ENCODE measurements at regions not wholly inside any gene's neighbourhood (a gene's known extent, or its start where the extent isn't known, plus 50 kb on each side); places are given as distances from the start of the nearest gene placed in this dataset.

DNA sequence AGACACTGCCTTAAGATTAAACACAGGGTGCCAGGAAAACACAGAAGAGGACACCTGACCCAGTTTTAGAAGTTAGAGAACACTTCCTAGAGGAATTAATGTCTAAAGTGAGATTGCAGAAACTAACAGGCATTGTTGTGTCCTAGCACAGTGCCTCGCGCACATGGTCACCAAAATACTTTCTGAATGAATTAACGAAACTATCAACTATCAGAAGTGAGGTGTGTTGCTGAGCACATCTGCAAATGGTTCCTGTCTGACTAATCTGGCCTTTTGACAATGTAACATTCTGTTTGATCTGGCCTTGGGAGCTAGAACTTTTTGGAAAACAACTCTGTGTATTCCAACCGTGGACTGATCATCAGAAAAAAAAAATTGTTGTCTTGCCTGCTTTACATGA is 556.8 kb upstream of the LCORL start:
- H3K4me2 ChIP-seq (ENCODE audit: insufficient read depth, low read length), result no peak overlapping the region
- H3K9me3 ChIP-seq (replicated peaks; ENCODE audit: control insufficient read depth, insufficient read depth, low read length), result no peaks in the 10 kb centered on the region
- dilution Hi-C loops (cut with MboI; ENCODE audit: extremely low pct_ligation_motif_present, low sequenced_read_pairs), result no loop called here
- intact Hi-C loops (cut with micrococcal nuclease), result no loop called here
- CTCF ChIA-PET, result interaction anchor here (0.9 to 1.1 kb wide), 2 partner anchors 10 to 17 kb away, joined by 3 to 4 read pairs; no protein-coding TSS in a partner anchor
- FAIRE-seq, result no peak
- TF ChIP-seq POLR2AphosphoS5 (IDR thresholded peaks at IDR 0.05; ENCODE audit: insufficient read depth, low read depth, low read length) (no peak), MYC (IDR thresholded peaks at IDR 0.05; ENCODE audit: low read depth, low read length) (no peak), EZH2 (IDR thresholded peaks at IDR 0.05; ENCODE audit: borderline replicate concordance, low read depth, low read length, severe bottlenecking) (no peak), FOS (IDR thresholded peaks at IDR 0.05; ENCODE audit: borderline replicate concordance, insufficient read depth, low read length) (no peak), JUN (IDR thresholded peaks at IDR 0.05; ENCODE audit: borderline replicate concordance, insufficient read depth, insufficient read length, low read depth) (no peak), GATA2 (IDR thresholded peaks at IDR 0.05; ENCODE audit: insufficient read depth, insufficient read length, low read depth, low read length) (no peak), POLR2A (IDR thresholded peaks at IDR 0.05; ENCODE audit: low read depth, low read length) (no peak)
- TF ChIP-seq, protein P1, sequence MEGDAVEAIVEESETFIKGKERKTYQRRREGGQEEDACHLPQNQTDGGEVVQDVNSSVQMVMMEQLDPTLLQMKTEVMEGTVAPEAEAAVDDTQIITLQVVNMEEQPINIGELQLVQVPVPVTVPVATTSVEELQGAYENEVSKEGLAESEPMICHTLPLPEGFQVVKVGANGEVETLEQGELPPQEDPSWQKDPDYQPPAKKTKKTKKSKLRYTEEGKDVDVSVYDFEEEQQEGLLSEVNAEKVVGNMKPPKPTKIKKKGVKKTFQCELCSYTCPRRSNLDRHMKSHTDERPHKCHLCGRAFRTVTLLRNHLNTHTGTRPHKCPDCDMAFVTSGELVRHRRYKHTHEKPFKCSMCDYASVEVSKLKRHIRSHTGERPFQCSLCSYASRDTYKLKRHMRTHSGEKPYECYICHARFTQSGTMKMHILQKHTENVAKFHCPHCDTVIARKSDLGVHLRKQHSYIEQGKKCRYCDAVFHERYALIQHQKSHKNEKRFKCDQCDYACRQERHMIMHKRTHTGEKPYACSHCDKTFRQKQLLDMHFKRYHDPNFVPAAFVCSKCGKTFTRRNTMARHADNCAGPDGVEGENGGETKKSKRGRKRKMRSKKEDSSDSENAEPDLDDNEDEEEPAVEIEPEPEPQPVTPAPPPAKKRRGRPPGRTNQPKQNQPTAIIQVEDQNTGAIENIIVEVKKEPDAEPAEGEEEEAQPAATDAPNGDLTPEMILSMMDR (IDR thresholded peaks at IDR 0.05; ENCODE audit: extremely low read depth in 1 of 2, insufficient read depth in 1 of 2, low read depth in 1 of 2, low read length in 2 of 2), result no peak
- TF ChIP-seq, protein P2, sequence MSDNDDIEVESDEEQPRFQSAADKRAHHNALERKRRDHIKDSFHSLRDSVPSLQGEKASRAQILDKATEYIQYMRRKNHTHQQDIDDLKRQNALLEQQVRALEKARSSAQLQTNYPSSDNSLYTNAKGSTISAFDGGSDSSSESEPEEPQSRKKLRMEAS (IDR thresholded peaks at IDR 0.05; ENCODE audit: insufficient read depth, insufficient read length), result no peak
- no peaks in the 10 kb centered on the region for H4K20me1 ChIP-seq (replicated peaks; ENCODE audit: control insufficient read depth, extremely low read depth, insufficient read depth, low read length)
- DNase-seq (ENCODE audit: low read depth, low spot score), result no peak
- no peaks in the 10 kb centered on the region for H3K4me1 ChIP-seq (ENCODE audit: control insufficient read depth, extremely low read depth, insufficient read depth, low read length)
- H3K4me3 ChIP-seq (replicated peaks in 1 of 3; ENCODE audit: insufficient read depth in 1 of 3, low read depth in 1 of 3, low read length in 3 of 3), result no peak overlapping the region
- H3K27ac ChIP-seq (ENCODE audit: insufficient read depth, low read depth, low read length), result no peak overlapping the region
- no peak overlapping the region for H2AFZ ChIP-seq (ENCODE audit: low read depth, low read length)
- peaks cover 11 to 12% of the 10 kb centered on the region in 2 experiments for H3K27me3 ChIP-seq (ENCODE audit: control insufficient read depth in 2 of 2, insufficient read depth in 2 of 2, low read length in 2 of 2)
- H3K36me3 ChIP-seq (ENCODE audit: control insufficient read depth in 2 of 2, extremely low read depth in 1 of 2, insufficient read depth in 2 of 2, low read length in 2 of 2), result no peaks in the 10 kb centered on the region
- POLR2A ChIA-PET, result no interaction called here
- H3K9me1 ChIP-seq (replicated peaks; ENCODE audit: control insufficient read depth, extremely low read depth, insufficient read depth, low read length), result no peaks in the 10 kb centered on the region
- BruUV-seq (replicated peaks), result no TSS peak
- no peak overlapping the region for H3K9ac ChIP-seq (replicated peaks; ENCODE audit: extremely low read depth, insufficient read depth, low read length)
- H3K79me2 ChIP-seq (ENCODE audit: control insufficient read depth, insufficient read depth, low read length), result no peaks in the 10 kb centered on the region

All from endothelial cell of umbilical vein (primary cell).